GM13977 (cell line): ENCODE measurements at regions not wholly inside any gene's neighbourhood (a gene's known extent, or its start where the extent isn't known, plus 50 kb on each side); places are given as distances from the start of the nearest gene placed in this dataset.

Experiments used
- DNase-seq: peaks from one replicate; pipeline ENCODE4 v3.0.0; 2012; ENCODE audit warnings: low spot score
- in situ Hi-C: fragments of 300-500 bp; cut with MboI; formaldehyde crosslinking; loops from one replicate; pipeline ENCODE4 v1.12.0; 2022; ENCODE audit warnings: low sequenced_read_pairs, low pct_unique_long_range_greater_than_20kb, mixed read lengths, inconsistent platforms; ENCODE audit not compliant: unreplicated experiment
- TF ChIP-seq, protein P1 (sequence below): IDR thresholded peaks from 2 replicates; pipeline ENCODE4 v1.5.1; 2012; ENCODE audit warnings: mild to moderate bottlenecking, control low read depth; ENCODE audit not compliant: insufficient read depth; ENCODE audit errors: extremely low read depth, missing control alignments

DNA sequence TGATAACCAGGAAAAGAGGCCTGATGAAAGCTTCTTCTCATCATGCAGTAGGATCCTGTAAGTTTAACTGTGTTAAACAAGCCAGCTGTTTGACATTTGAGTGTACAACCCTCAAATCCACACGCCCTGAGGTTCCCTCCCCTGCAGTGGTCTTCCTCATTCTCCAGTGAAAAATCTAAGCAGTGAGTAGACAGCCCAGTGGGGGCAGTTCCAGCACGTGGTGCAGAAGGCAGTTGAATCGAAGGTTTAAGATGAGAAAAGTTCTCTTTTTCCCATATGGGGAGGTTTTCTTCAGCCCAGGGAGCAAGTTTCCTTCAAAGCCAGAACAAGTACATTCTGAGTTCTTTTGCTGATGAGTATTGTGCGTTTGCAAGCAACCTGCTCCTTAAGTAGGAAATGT lies 174.5 kb downstream of the NR2F2 start:
- in situ Hi-C loops, result no loop called here
- no peak for DNase-seq
- TF ChIP-seq, protein P1, sequence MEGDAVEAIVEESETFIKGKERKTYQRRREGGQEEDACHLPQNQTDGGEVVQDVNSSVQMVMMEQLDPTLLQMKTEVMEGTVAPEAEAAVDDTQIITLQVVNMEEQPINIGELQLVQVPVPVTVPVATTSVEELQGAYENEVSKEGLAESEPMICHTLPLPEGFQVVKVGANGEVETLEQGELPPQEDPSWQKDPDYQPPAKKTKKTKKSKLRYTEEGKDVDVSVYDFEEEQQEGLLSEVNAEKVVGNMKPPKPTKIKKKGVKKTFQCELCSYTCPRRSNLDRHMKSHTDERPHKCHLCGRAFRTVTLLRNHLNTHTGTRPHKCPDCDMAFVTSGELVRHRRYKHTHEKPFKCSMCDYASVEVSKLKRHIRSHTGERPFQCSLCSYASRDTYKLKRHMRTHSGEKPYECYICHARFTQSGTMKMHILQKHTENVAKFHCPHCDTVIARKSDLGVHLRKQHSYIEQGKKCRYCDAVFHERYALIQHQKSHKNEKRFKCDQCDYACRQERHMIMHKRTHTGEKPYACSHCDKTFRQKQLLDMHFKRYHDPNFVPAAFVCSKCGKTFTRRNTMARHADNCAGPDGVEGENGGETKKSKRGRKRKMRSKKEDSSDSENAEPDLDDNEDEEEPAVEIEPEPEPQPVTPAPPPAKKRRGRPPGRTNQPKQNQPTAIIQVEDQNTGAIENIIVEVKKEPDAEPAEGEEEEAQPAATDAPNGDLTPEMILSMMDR, result no peak

DNA sequence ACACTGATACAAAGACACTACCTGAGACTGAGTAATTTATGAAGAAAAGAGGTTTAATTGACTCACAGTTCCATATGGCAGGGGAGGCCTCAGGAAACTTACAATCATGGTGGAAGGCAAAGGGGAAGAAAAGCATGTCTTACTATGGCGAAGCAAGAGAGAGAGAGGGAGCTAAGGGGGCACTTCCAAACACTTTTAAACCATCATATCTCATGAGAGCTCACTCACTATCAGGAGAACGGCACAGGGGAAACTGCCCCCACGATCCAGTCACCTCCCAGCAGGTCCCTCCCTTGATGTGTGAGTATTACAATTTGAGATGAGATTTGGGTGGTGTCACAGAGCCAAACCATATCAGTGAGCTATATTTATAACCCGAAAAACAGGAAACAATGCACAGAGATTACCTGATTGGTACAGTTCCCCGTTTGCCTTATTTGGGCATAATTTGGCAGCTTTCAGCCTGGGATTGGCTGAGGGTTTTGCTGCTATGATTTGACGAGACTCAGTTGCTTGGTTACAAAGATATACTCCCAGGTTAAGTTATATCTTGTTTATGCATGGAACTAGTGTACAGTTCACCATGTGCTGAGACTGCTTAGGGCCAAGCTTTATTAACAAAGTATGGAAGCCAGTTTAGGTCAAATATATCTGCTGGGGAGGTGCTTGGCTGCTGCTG lies 184.2 kb downstream of the NR2F2 start:
- in situ Hi-C loops, result no loop called here
- no peak for DNase-seq
- TF ChIP-seq, protein P1, result no peak

DNA sequence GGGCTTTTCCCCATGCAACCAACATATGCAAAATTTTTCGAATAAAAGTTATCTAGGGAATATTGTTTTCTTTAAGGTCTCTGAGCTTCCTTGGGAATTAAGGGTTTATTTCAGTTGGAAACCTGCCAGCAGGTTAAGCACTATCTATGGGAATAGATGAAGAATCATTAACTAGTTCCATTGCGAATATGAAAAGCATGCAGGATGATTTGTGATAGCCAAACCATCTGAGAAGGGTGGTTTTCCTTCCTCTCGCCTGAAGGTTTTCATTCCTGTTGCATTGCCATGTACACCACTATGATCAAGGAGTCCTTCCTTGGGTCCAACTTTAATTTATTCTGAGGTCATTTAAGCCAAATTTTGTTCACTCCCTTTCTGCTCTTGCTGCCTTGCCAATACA lies 184.9 kb downstream of the NR2F2 start:
- in situ Hi-C loops, result no loop called here
- TF ChIP-seq, protein P1, result no peak
- no peak for DNase-seq

DNA sequence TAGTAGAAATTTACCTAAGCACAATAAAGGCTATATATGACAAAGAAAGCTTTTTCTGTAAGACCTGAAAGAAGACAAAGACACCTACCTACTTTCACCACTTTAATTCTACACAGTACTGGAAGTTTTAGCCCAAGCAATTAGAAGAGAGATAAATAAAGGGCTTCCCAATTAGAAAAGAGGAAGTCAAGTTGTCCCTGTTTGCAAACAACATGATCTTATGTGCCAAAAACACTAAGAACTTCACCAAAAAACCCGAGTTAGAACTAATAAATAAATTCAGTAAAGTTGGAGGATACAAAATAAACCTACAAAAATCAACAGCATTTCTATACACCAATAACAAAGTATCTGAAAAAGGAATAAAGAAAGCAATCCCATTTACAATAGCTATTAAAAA lies 190.9 kb downstream of the NR2F2 start:
- in situ Hi-C loops, result no loop called here
- TF ChIP-seq, protein P1, result no peak
- no peak for DNase-seq

DNA sequence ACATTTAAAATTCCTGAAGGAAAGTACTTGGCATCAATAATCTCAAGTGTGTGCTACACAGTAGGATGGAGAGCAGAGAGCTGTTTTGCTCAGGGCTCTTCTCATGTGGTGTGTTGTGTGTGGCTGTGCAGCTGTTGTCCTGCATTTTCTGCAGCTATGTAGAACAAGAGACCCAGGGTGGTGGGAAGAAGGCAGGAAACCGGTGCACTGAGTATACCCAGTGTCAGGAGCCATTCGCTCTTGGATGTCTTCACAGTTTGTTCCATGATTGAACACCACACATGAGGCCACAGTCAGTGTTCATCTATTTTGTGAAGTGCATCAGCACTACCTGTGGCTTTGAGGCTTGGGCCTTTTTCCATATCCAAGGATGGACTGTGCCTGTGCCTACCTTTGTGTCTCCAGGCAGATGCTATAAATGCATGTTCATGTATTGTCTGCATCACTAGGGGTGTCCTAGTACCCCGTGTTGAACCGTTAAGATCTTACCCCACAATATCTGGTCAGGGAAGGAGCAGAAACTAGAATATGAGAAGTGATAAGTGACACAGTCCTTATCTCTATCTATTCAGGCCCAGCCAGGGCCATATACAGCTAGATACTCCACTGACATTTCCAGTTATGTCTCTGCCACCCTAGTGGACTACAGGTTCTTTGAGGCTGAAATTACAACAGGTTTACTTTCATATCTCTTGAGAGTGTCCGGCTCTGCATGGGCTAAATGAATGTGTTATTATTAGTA lies 194.3 kb downstream of the NR2F2 start:
- TF ChIP-seq, protein P1, result no peak
- DNase-seq, result no peak
- in situ Hi-C loops, result no loop called here

DNA sequence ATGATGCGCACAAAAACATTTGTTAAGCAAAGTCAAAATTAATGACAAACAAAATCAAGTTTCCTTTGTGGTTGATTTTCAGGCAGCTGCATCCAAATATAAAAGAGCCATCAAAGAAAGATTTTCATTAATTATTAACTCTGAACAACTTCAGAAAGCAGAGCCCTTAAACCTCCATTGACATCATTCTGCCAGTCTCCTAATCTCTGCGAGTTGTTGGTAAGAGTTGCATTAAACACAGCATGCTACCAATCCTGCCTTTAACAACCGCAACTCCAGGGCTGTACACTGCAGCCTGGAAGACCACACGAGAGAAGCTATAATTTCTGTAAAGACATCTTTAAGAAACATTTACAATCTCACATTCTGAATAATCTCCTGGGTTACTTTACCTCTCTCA lies 204.6 kb downstream of the NR2F2 start:
- TF ChIP-seq, protein P1, result no peak
- in situ Hi-C loops, result no loop called here
- DNase-seq, result no peak
